GM21528 (cell line): ENCODE measurements at regions not wholly inside any gene's neighbourhood (a gene's known extent, or its start where the extent isn't known, plus 50 kb on each side); places are given as distances from the start of the nearest gene placed in this dataset.

Experiments
- ATAC-seq: cut with Tn5 transposase; IDR thresholded peaks from one replicate; pipeline ENCODE4 v1.9.1; 2021; ENCODE audit warnings: mild to moderate bottlenecking, moderate library complexity; ENCODE audit not compliant: unreplicated experiment, low FRiP score

- no peak for ATAC-seq
These were observed 486.3 kb upstream of the PCDH15 start for GRCh38 chr10:55287346-55287745.

- no peak for ATAC-seq
These were observed 482.0 kb upstream of the PCDH15 start for GRCh38 chr10:55283031-55283430.

- no peak for ATAC-seq
These were observed 479.7 kb upstream of the PCDH15 start for GRCh38 chr10:55280696-55281095.

GRCh38 chr10:55277549-55277948 is 476.5 kb upstream of the PCDH15 start:
- ATAC-seq: no peak

GRCh38 chr10:55274367-55274766 is 473.3 kb upstream of the PCDH15 start:
- ATAC-seq: no peak

- ATAC-seq: no peak
These were observed 472.9 kb upstream of the PCDH15 start for GRCh38 chr10:55273946-55274345.

GRCh38 chr10:55272886-55273285 is 471.9 kb upstream of the PCDH15 start:
- ATAC-seq: no peak

- no peak for ATAC-seq
These were observed 465.8 kb upstream of the PCDH15 start for GRCh38 chr10:55266797-55267196.

- no peak for ATAC-seq
These were observed 462.3 kb upstream of the PCDH15 start for GRCh38 chr10:55263327-55263726.

GRCh38 chr10:55242544-55242943 is 441.5 kb upstream of the PCDH15 start:
- no peak for ATAC-seq

- ATAC-seq: no peak
These were observed 436.4 kb upstream of the PCDH15 start for GRCh38 chr10:55237462-55237861.

GRCh38 chr10:55233505-55233904 is 432.5 kb upstream of the PCDH15 start:
- ATAC-seq: no peak

GRCh38 chr10:55233090-55233489 is 432.1 kb upstream of the PCDH15 start:
- no peak for ATAC-seq

GRCh38 chr10:55232553-55232952 is 431.5 kb upstream of the PCDH15 start:
- no peak for ATAC-seq

- ATAC-seq: no peak
These were observed 426.9 kb upstream of the PCDH15 start for GRCh38 chr10:55227967-55228366.

- no peak for ATAC-seq
These were observed 423.2 kb upstream of the PCDH15 start for GRCh38 chr10:55224007-55224781.

GRCh38 chr10:55223352-55223751 is 422.3 kb upstream of the PCDH15 start:
- no peak for ATAC-seq

- ATAC-seq: no peak
These were observed 419.9 kb upstream of the PCDH15 start for GRCh38 chr10:55220975-55221374.

GRCh38 chr10:55215699-55216098 is 414.7 kb upstream of the PCDH15 start:
- no peak for ATAC-seq

GRCh38 chr10:55214608-55215007 is 413.6 kb upstream of the PCDH15 start:
- no peak for ATAC-seq

GRCh38 chr10:55212051-55212450 is 411.0 kb upstream of the PCDH15 start:
- no peak for ATAC-seq

- ATAC-seq: no peak
These were observed 402.8 kb upstream of the PCDH15 start for GRCh38 chr10:55203874-55204273.

- ATAC-seq: no peak
These were observed 402.3 kb upstream of the PCDH15 start for GRCh38 chr10:55203319-55203718.
